ENCODE measurements at regions not wholly inside any gene's neighbourhood (a gene's known extent, or its start where the extent isn't known, plus 50 kb on each side); places are given as distances from the start of the nearest gene placed in this dataset.

DNA sequence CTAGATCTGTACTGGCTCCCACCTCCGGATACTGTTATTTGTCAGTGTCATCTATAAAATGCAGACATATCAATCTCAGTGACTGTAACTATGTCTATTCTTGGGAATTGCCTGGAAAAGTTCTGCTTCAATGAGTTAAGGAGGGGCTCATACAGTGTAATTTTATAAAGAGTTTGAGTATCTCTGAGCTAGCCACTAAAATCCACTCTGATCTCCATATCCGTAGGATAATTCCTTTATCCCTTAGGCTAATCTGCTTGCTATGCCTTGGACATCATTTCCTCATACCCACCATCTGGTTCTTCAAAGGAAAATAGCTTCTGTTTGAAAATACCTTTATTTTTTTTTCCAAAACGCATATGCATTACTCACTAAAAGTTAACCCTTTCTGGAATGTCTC, 863.2 kb downstream of the SUCLG1 start:
- TF ChIP-seq, protein P1, sequence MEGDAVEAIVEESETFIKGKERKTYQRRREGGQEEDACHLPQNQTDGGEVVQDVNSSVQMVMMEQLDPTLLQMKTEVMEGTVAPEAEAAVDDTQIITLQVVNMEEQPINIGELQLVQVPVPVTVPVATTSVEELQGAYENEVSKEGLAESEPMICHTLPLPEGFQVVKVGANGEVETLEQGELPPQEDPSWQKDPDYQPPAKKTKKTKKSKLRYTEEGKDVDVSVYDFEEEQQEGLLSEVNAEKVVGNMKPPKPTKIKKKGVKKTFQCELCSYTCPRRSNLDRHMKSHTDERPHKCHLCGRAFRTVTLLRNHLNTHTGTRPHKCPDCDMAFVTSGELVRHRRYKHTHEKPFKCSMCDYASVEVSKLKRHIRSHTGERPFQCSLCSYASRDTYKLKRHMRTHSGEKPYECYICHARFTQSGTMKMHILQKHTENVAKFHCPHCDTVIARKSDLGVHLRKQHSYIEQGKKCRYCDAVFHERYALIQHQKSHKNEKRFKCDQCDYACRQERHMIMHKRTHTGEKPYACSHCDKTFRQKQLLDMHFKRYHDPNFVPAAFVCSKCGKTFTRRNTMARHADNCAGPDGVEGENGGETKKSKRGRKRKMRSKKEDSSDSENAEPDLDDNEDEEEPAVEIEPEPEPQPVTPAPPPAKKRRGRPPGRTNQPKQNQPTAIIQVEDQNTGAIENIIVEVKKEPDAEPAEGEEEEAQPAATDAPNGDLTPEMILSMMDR (IDR thresholded peaks at IDR 0.05; ENCODE audit: low read depth, low read length, poor library complexity, severe bottlenecking), result no peak
- no peak for TF ChIP-seq EZH2phosphoT487 (IDR thresholded peaks at IDR 0.05; ENCODE audit: borderline replicate concordance, low read length)

All from DOHH2 (cell line).